CD14-positive monocyte (primary cell): ENCODE measurements at regions not wholly inside any gene's neighbourhood (a gene's known extent, or its start where the extent isn't known, plus 50 kb on each side); places are given as distances from the start of the nearest gene placed in this dataset.

ENCODE experiments used
- DNase-seq, 3 donors: peaks; one replicate each; pipeline ENCODE4 v3.0.0-alpha.2; 2011 to 2022
- H2AFZ ChIP-seq: 2 replicates; pipeline ENCODE4 v1.6.0; 2012; ENCODE audit warnings: mild to moderate bottlenecking, low read depth, low read length, inconsistent platforms; ENCODE audit not compliant: insufficient read depth, poor library complexity, severe bottlenecking
- H3K27ac ChIP-seq, 2 donors: 1 replicate in 1 of 2; 2 replicates in 1 of 2; pipeline ENCODE4 v1.5.1; 2012 to 2013; ENCODE audit warnings: low read length in 2 of 2, control low read depth in 1 of 2, inconsistent platforms in 1 of 2, low read depth in 1 of 2, mild to moderate bottlenecking in 1 of 2
- H3K27me3 ChIP-seq, 2 donors: one replicate each; pipeline versions ENCODE4 v1.6.0 to v1.6.1; 2011 to 2013; ENCODE audit warnings: low read length in 2 of 2; ENCODE audit not compliant: control insufficient read depth in 2 of 2, insufficient read depth in 2 of 2
- H3K36me3 ChIP-seq, 2 donors: replicated peaks in 1 of 2; 1 replicate in 1 of 2; 2 replicates in 1 of 2; pipeline versions ENCODE4 v1.5.1 to v1.6.1; 2012 to 2013; ENCODE audit warnings: low read length in 2 of 2, control low read depth in 1 of 2, inconsistent platforms in 1 of 2, mild to moderate bottlenecking in 1 of 2; ENCODE audit not compliant: insufficient read depth in 2 of 2, control insufficient read depth in 1 of 2
- H3K4me1 ChIP-seq, 2 donors: 1 replicate in 1 of 2; 2 replicates in 1 of 2; pipeline versions ENCODE4 v1.5.1 to v1.6.1; 2012 to 2013; ENCODE audit warnings: low read length in 2 of 2, control low read depth in 1 of 2, inconsistent platforms in 1 of 2, mild to moderate bottlenecking in 1 of 2, moderate library complexity in 1 of 2; ENCODE audit not compliant: insufficient read depth in 2 of 2, control insufficient read depth in 1 of 2
- H3K4me2 ChIP-seq: replicated peaks from 2 replicates; pipeline ENCODE3; 2012; ENCODE audit warnings: low read length, moderate library complexity, mild to moderate bottlenecking; ENCODE audit not compliant: poor library complexity, severe bottlenecking; ENCODE audit errors: extremely low read depth
- H3K4me3 ChIP-seq, 3 experiments: fragments of 200-600 bp in 1 of 3; sonication (generic) in 1 of 3; replicated peaks in 1 of 3; 1 replicate in 2 of 3; 2 replicates in 1 of 3; pipeline ENCODE4 v1.5.1; 2011 to 2013; ENCODE audit warnings: low read length in 3 of 3, mild to moderate bottlenecking in 3 of 3, control low read depth in 2 of 3, low read depth in 2 of 3, inconsistent platforms in 1 of 3, moderate library complexity in 1 of 3
- H3K79me2 ChIP-seq: 2 replicates; pipeline ENCODE4 v1.6.0; 2012; ENCODE audit warnings: mild to moderate bottlenecking, control low read depth, inconsistent platforms, low read length, moderate library complexity; ENCODE audit not compliant: insufficient read depth
- H3K9ac ChIP-seq: 2 replicates; pipeline ENCODE4 v1.6.0; 2017; ENCODE audit warnings: low read length, mild to moderate bottlenecking; ENCODE audit not compliant: insufficient read depth, poor library complexity, severe bottlenecking
- H3K9me3 ChIP-seq, 2 donors: replicated peaks in 1 of 2; 1 replicate in 1 of 2; 2 replicates in 1 of 2; pipeline versions ENCODE4 v1.5.1 to v1.6.1; 2012 to 2013; ENCODE audit warnings: low read length in 2 of 2, control low read depth in 1 of 2; ENCODE audit not compliant: control insufficient read depth in 1 of 2, insufficient read depth in 1 of 2
- H4K20me1 ChIP-seq: 2 replicates; pipeline ENCODE4 v1.6.0; 2012; ENCODE audit warnings: mild to moderate bottlenecking, low read length, control low read depth, moderate library complexity; ENCODE audit not compliant: insufficient read depth
- H3K27ac Mint-ChIP-seq, 7 donors: one replicate each; pipeline ENCODE4 v1.8.0; 2020; ENCODE audit warnings: mild to moderate bottlenecking in 7 of 7, mixed read lengths in 7 of 7, moderate library complexity in 6 of 7, inconsistent platforms in 2 of 7
- H3K27me3 Mint-ChIP-seq, 3 donors: one replicate each; pipeline ENCODE4 v1.8.0; 2021 to 2022; ENCODE audit warnings: low read depth in 3 of 3, mild to moderate bottlenecking in 3 of 3, mixed read lengths in 3 of 3, moderate library complexity in 3 of 3, inconsistent platforms in 1 of 3
- H3K36me3 Mint-ChIP-seq, 2 donors: one replicate each; pipeline ENCODE4 v1.8.0; 2020; ENCODE audit warnings: mixed read lengths in 2 of 2, inconsistent platforms in 1 of 2, mild to moderate bottlenecking in 1 of 2
- H3K4me1 Mint-ChIP-seq: one replicate; pipeline ENCODE4 v1.8.0; 2020; ENCODE audit warnings: mild to moderate bottlenecking, mixed read lengths
- H3K4me3 Mint-ChIP-seq, 2 donors: one replicate each; pipeline ENCODE4 v1.8.0; 2020; ENCODE audit warnings: mild to moderate bottlenecking in 2 of 2, mixed read lengths in 2 of 2, moderate library complexity in 1 of 2
- H3K9me3 Mint-ChIP-seq, 7 donors: one replicate each; pipeline ENCODE4 v1.8.0; 2020 to 2022; ENCODE audit warnings: mixed read lengths in 7 of 7, mild to moderate bottlenecking in 6 of 7, moderate library complexity in 6 of 7, inconsistent platforms in 2 of 7
- WGBS: methylation state at CpG from one replicate; pipeline ENCODE4 v1.1.5; 2013; ENCODE audit warnings: missing lambda C conversion rate; ENCODE audit not compliant: insufficient coverage; 5-methylcytosine and 5-hydroxymethylcytosine counted together
- intact Hi-C, 2 donors: fragments of 100-400 bp; cut with micrococcal nuclease; formaldehyde crosslinking; loops; one replicate each; pipeline versions ENCODE4 v1.15.0 to v1.15.1; 2023
- TF ChIP-seq, protein P1 (sequence below): fragments of 200-600 bp; IDR thresholded peaks from one replicate; pipeline ENCODE4 v1.8.0; 2022; ENCODE audit warnings: antibody characterized with exemption, mild to moderate bottlenecking

GRCh38 chr3:102866845-102867244, 432.0 kb downstream of the ZPLD1 start:
- WGBS: no CpG with 5 or more reads among the region's 2 CpGs
- Mint-ChIP-seq H3K27me3 (no peaks in the 10 kb centered on the region), H3K4me1 (no peaks in the 10 kb centered on the region), H3K4me3 (no peak overlapping the region), H3K27ac (no peak overlapping the region), H3K9me3 (peaks cover 0 to 5% (median 0%) of the 10 kb centered on the region in 7 donors), H3K36me3 (no peaks in the 10 kb centered on the region)
- intact Hi-C loops: no loop called here
- H3K36me3 ChIP-seq: no peaks in the 10 kb centered on the region
- H3K4me1 ChIP-seq: no peaks in the 10 kb centered on the region
- no peak for DNase-seq
- H3K4me2 ChIP-seq: no peak overlapping the region
- H2AFZ ChIP-seq: no peak overlapping the region
- no peak overlapping the region for H3K9ac ChIP-seq
- no peak overlapping the region for H3K4me3 ChIP-seq
- TF ChIP-seq, protein P1, sequence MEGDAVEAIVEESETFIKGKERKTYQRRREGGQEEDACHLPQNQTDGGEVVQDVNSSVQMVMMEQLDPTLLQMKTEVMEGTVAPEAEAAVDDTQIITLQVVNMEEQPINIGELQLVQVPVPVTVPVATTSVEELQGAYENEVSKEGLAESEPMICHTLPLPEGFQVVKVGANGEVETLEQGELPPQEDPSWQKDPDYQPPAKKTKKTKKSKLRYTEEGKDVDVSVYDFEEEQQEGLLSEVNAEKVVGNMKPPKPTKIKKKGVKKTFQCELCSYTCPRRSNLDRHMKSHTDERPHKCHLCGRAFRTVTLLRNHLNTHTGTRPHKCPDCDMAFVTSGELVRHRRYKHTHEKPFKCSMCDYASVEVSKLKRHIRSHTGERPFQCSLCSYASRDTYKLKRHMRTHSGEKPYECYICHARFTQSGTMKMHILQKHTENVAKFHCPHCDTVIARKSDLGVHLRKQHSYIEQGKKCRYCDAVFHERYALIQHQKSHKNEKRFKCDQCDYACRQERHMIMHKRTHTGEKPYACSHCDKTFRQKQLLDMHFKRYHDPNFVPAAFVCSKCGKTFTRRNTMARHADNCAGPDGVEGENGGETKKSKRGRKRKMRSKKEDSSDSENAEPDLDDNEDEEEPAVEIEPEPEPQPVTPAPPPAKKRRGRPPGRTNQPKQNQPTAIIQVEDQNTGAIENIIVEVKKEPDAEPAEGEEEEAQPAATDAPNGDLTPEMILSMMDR: no peak
- no peak overlapping the region for H3K27ac ChIP-seq
- no peaks in the 10 kb centered on the region for H4K20me1 ChIP-seq
- H3K79me2 ChIP-seq: no peaks in the 10 kb centered on the region
- H3K27me3 ChIP-seq: no peaks in the 10 kb centered on the region
- no peaks in the 10 kb centered on the region for H3K9me3 ChIP-seq

DNA sequence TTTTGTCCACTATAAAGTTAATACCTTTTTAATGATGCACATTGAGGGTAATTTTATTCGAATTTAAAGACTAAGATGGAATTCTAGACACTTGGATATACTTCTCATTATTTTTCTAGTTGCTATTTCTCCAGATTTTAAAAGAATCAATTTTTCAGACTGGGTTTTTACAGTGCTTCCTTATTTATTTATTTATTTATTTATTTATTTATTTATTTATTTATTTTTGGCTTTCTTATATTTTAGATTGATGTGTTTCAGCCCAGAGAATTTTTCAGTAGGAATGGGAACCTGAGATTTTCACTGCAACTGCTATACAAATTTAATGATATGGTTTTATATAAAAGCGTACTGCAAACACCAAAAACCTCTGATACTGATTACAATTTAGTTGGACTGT, 448.7 kb downstream of the ZPLD1 start:
- Mint-ChIP-seq H3K36me3 (no peaks in the 10 kb centered on the region), H3K27ac (no peak overlapping the region), H3K4me3 (no peak overlapping the region), H3K9me3 (peaks cover 0 to 5% (median 1%) of the 10 kb centered on the region in 7 donors), H3K27me3 (no peaks in the 10 kb centered on the region), H3K4me1 (no peaks in the 10 kb centered on the region)
- no peaks in the 10 kb centered on the region for H3K36me3 ChIP-seq
- no peak overlapping the region for H2AFZ ChIP-seq
- no peak overlapping the region for H3K4me3 ChIP-seq
- no peaks in the 10 kb centered on the region for H3K4me1 ChIP-seq
- no peaks in the 10 kb centered on the region for H4K20me1 ChIP-seq
- H3K4me2 ChIP-seq: no peak overlapping the region
- no peaks in the 10 kb centered on the region for H3K27me3 ChIP-seq
- no CpG with 5 or more reads among the region's 2 CpGs for WGBS
- H3K9me3 ChIP-seq: peaks cover 0 to 4% of the 10 kb centered on the region in 2 donors
- intact Hi-C loops: no loop called here
- H3K79me2 ChIP-seq: no peaks in the 10 kb centered on the region
- H3K9ac ChIP-seq: no peak overlapping the region
- TF ChIP-seq, protein P1: no peak
- no peak for DNase-seq
- H3K27ac ChIP-seq: no peak overlapping the region
